HFFc6 (cell line): ENCODE measurements at regions not wholly inside any gene's neighbourhood (a gene's known extent, or its start where the extent isn't known, plus 50 kb on each side); places are given as distances from the start of the nearest gene placed in this dataset.

Source experiments
- DNase-seq: peaks from one replicate; pipeline ENCODE4 v3.0.0-alpha.2; 2018
- H3K27ac Mint-ChIP-seq: 2 replicates; pipeline ENCODE4 v1.8.0; 2020; ENCODE audit warnings: mild to moderate bottlenecking, mixed read lengths
- H3K27me3 Mint-ChIP-seq: 2 replicates; pipeline ENCODE4 v1.8.0; 2021; ENCODE audit warnings: mild to moderate bottlenecking, moderate library complexity, mixed read lengths; ENCODE audit not compliant: insufficient read depth
- H3K36me3 Mint-ChIP-seq: 2 replicates; pipeline ENCODE4 v1.8.0; 2021; ENCODE audit warnings: low read depth, mixed read lengths
- H3K4me1 Mint-ChIP-seq: 2 replicates; pipeline ENCODE4 v1.8.0; 2020; ENCODE audit warnings: low read depth, mixed read lengths
- H3K4me3 Mint-ChIP-seq: 2 replicates; pipeline ENCODE4 v1.8.0; 2020; ENCODE audit warnings: mild to moderate bottlenecking, moderate library complexity, mixed read lengths
- H3K9me3 Mint-ChIP-seq: 2 replicates; pipeline ENCODE4 v1.8.0; 2020; ENCODE audit warnings: mild to moderate bottlenecking, mixed read lengths
- TF ChIP-seq, protein P1 (sequence below): fragments of 200-600 bp; sonication (generic); IDR thresholded peaks from 2 replicates; pipeline ENCODE4 v1.5.0; 2021; ENCODE audit warnings: antibody characterized with exemption, mild to moderate bottlenecking

DNA sequence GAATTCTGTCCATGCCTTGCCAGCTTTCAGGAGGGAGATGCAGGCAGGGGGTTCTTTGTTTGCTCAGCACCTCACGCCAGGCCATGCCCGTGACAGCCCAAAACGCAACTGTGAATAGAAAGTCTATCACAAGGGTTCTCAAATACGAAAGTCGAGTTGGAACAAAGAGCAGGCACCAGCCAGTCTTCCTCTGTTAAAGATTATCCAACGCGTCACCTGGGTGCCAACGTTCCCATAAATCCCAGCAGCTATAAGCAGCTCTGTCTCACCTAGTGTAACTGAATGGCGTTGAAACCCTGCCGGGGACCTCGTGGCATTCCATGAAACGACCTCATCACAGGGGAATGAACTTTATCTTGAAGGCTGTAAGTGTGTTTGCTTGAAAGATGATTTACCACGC lies 84.8 kb upstream of the GATA6 start:
- peaks cover 34% of the 10 kb centered on the region for H3K27me3 Mint-ChIP-seq
- DNase-seq: no peak
- no peaks in the 10 kb centered on the region for H3K4me1 Mint-ChIP-seq
- H3K4me3 Mint-ChIP-seq: no peak overlapping the region
- H3K27ac Mint-ChIP-seq: no peak overlapping the region
- no peaks in the 10 kb centered on the region for H3K36me3 Mint-ChIP-seq
- no peaks in the 10 kb centered on the region for H3K9me3 Mint-ChIP-seq
- TF ChIP-seq, protein P1, sequence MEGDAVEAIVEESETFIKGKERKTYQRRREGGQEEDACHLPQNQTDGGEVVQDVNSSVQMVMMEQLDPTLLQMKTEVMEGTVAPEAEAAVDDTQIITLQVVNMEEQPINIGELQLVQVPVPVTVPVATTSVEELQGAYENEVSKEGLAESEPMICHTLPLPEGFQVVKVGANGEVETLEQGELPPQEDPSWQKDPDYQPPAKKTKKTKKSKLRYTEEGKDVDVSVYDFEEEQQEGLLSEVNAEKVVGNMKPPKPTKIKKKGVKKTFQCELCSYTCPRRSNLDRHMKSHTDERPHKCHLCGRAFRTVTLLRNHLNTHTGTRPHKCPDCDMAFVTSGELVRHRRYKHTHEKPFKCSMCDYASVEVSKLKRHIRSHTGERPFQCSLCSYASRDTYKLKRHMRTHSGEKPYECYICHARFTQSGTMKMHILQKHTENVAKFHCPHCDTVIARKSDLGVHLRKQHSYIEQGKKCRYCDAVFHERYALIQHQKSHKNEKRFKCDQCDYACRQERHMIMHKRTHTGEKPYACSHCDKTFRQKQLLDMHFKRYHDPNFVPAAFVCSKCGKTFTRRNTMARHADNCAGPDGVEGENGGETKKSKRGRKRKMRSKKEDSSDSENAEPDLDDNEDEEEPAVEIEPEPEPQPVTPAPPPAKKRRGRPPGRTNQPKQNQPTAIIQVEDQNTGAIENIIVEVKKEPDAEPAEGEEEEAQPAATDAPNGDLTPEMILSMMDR: no peak

DNA sequence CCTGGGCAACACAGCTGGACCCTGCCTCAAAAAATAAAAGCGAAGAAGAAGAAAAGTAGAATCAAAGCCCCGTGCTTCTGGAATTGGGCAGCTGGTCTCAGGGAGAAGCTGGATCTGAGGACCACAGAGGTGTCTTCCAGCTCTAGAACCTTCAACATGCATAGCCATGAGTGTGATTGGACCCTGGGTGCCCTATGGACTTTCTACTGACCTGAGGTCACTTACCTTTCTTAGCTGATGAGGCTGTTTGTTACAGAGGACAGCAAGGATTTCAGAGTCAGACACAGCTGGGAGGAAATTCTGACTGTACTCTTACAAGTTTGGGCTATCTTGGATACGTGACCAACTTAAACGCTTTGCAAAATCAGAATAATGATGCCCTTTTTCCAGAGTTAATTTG lies 82.4 kb upstream of the GATA6 start:
- no peak for DNase-seq
- no peaks in the 10 kb centered on the region for H3K9me3 Mint-ChIP-seq
- TF ChIP-seq, protein P1: no peak
- H3K27ac Mint-ChIP-seq: no peak overlapping the region
- H3K27me3 Mint-ChIP-seq: peaks cover 38% of the 10 kb centered on the region
- no peak overlapping the region for H3K4me3 Mint-ChIP-seq
- no peaks in the 10 kb centered on the region for H3K4me1 Mint-ChIP-seq
- no peaks in the 10 kb centered on the region for H3K36me3 Mint-ChIP-seq

DNA sequence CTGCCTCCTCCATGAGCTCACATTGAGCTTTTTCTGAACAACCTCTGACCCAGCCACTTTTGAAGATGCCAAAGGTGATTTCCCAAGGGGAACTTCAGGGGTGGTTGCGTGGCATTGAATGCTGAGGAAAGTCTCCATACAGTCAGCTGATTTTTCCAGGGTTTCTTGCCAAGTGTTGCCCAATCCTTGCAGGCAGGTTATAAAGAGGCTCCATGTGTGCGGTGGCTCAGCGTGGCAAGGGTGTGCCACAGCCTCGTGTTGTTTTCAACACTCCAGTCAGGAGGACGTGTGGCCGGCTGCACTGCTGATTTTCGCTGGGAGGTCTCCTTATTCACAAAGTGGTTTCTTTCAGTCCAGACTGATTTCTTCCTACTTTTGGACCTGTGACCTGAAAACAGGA lies 81.4 kb upstream of the GATA6 start:
- no peak for DNase-seq
- TF ChIP-seq, protein P1: no peak
- Mint-ChIP-seq H3K9me3 (no peaks in the 10 kb centered on the region), H3K27ac (no peak overlapping the region), H3K36me3 (no peaks in the 10 kb centered on the region), H3K4me3 (no peak overlapping the region), H3K4me1 (no peaks in the 10 kb centered on the region), H3K27me3 (peaks cover 44% of the 10 kb centered on the region)

DNA sequence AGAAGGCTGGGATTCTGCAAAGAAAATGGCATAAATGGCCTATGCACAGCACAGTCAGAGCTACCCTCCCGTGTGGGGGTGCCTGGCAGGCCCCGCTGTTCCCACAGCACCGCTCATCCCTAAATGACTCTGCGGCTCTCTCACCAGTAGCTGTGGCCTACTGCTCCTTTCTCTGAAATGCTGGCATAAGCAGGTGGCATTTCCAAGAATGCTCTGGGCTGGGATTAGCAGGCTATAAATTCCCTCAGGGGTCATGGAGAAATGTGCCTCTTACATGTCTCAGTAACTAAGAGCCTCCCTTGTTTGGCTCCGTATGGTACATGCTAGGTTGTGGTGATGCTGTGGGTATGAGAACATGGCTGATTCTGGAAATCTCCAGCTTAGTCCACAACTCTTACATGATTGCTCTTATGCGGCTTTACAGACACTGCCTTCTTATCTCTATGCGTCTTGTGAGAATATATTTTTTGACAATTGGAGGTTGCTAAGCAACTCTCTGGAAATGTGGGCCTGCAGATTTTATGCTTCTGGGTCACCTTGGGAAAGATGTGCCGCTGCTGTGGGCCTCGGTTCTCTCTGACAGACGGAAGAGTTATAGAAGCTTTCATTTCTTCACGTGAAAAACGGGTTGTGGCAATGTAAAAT lies 80.3 kb upstream of the GATA6 start:
- Mint-ChIP-seq H3K9me3 (no peaks in the 10 kb centered on the region), H3K36me3 (no peaks in the 10 kb centered on the region), H3K4me3 (no peak overlapping the region), H3K4me1 (no peaks in the 10 kb centered on the region), H3K27ac (no peak overlapping the region), H3K27me3 (peaks cover 44% of the 10 kb centered on the region)
- DNase-seq: no peak
- TF ChIP-seq, protein P1: no peak

DNA sequence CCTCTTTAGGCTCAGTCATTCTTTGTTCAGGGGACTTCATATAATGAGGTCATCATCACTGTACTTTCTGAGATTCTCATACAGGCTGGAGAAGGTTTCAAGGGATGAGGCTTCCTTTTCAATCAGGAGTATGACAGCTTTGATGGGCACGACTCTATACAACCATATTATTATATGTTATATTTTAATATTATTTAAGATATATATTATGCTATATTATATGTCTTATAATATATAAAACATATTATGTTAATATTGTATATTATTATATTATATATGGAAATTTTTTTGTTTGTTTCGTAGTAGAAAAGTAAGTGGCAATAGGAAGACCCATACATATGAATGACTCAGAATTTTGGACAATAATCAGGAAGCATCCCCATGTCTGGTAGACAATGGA lies 78.0 kb upstream of the GATA6 start:
- Mint-ChIP-seq H3K27me3 (peaks cover 37% of the 10 kb centered on the region), H3K36me3 (no peaks in the 10 kb centered on the region), H3K4me3 (no peak overlapping the region), H3K4me1 (no peaks in the 10 kb centered on the region), H3K27ac (no peak overlapping the region), H3K9me3 (no peaks in the 10 kb centered on the region)
- no peak for DNase-seq
- TF ChIP-seq, protein P1: no peak
